ENCODE measurements at regions not wholly inside any gene's neighbourhood (a gene's known extent, or its start where the extent isn't known, plus 50 kb on each side); places are given as distances from the start of the nearest gene placed in this dataset.
"Not testable (repeated sequence)": the region's sequence is repeated elsewhere in the genome, so short reads cannot be mapped to it uniquely, and the experiment has no call there.

- TF ChIP-seq ZFX (IDR thresholded peaks at IDR 0.05), result no peak
- no peak for TF ChIP-seq CTCF (conservative IDR thresholded peaks at IDR 0.05)
- no peak overlapping the region for H3K27ac ChIP-seq
Observed at GRCh38 chr2:223283771-223284170, 231.8 kb downstream of the KCNE4 start.

- H3K27ac ChIP-seq, result no peak overlapping the region
- TF ChIP-seq ZFX (IDR thresholded peaks at IDR 0.05) (no peak), CTCF (conservative IDR thresholded peaks at IDR 0.05) (no peak)
Observed at GRCh38 chr2:223285370-223286265, 233.6 kb downstream of the KCNE4 start.

GRCh38 chr2:223294756-223295155 is 242.8 kb downstream of the KCNE4 start:
- H3K27ac ChIP-seq, result no peak overlapping the region
- TF ChIP-seq CTCF (conservative IDR thresholded peaks at IDR 0.05), result no peak
- no peak for TF ChIP-seq ZFX (IDR thresholded peaks at IDR 0.05)

- no peak overlapping the region for H3K27ac ChIP-seq
- TF ChIP-seq ZFX (IDR thresholded peaks at IDR 0.05), result no peak
- no peak for TF ChIP-seq CTCF (conservative IDR thresholded peaks at IDR 0.05)
Observed at GRCh38 chr2:223297788-223298187, 245.8 kb downstream of the KCNE4 start.

- not testable (repeated sequence) for H3K27ac ChIP-seq
Observed at GRCh38 chr2:223298329-223298728, 246.3 kb downstream of the KCNE4 start.

- no peak for TF ChIP-seq ZFX (IDR thresholded peaks at IDR 0.05)
- TF ChIP-seq CTCF (conservative IDR thresholded peaks at IDR 0.05), result no peak
- H3K27ac ChIP-seq, result no peak overlapping the region
Observed at GRCh38 chr2:223300326-223300725, 248.3 kb downstream of the KCNE4 start.

- H3K27ac ChIP-seq, result no peak overlapping the region
- no peak for TF ChIP-seq ZFX (IDR thresholded peaks at IDR 0.05)
- peak; percentile 42 for TF ChIP-seq CTCF (conservative IDR thresholded peaks at IDR 0.05)
Observed at GRCh38 chr2:223306371-223306770, 254.4 kb downstream of the KCNE4 start.

All from C4-2B (cell line).